Activated CD8-positive, alpha-beta memory T cell treated with anti-CD3 and anti-CD28 coated beads for 4 hours (primary cell): ENCODE measurements at regions not wholly inside any gene's neighbourhood (a gene's known extent, or its start where the extent isn't known, plus 50 kb on each side); places are given as distances from the start of the nearest gene placed in this dataset.
"Not testable (repeated sequence)": the region's sequence is repeated elsewhere in the genome, so short reads cannot be mapped to it uniquely, and the experiment has no call there.

ENCODE experiments used
- DNase-seq, 2 donors: peaks; one replicate each; pipeline ENCODE4 v3.0.0-alpha.2; 2020; ENCODE audit warnings: low read depth in 2 of 2

GRCh38 chrX:53883196-53883595 is 161.1 kb downstream of the PHF8 start:
- no peak for DNase-seq

GRCh38 chrX:53882331-53882730 is 161.9 kb downstream of the PHF8 start:
- DNase-seq: no peak

- not testable (repeated sequence) for DNase-seq
Observed at GRCh38 chrX:53880786-53881185, 163.5 kb downstream of the PHF8 start.

GRCh38 chrX:53859890-53860289 is 173.4 kb upstream of the HUWE1 start:
- DNase-seq: no peak

- DNase-seq: peak; percentile 5 to 9
Observed at GRCh38 chrX:53831662-53832635, 145.4 kb upstream of the HUWE1 start.

- DNase-seq: no peak
Observed at GRCh38 chrX:53824686-53825085, 138.2 kb upstream of the HUWE1 start.

- DNase-seq: not testable (repeated sequence)
Observed at GRCh38 chrX:53818115-53818514, 131.6 kb upstream of the HUWE1 start.

GRCh38 chrX:53817548-53817947 is 131.0 kb upstream of the HUWE1 start:
- DNase-seq: no peak

- no peak for DNase-seq
Observed at GRCh38 chrX:53813670-53814440, 127.3 kb upstream of the HUWE1 start.

GRCh38 chrX:53798281-53798680 is 111.8 kb upstream of the HUWE1 start:
- DNase-seq: no peak

- DNase-seq: no peak
Observed at GRCh38 chrX:53795576-53795975, 109.1 kb upstream of the HUWE1 start.

- no peak for DNase-seq
Observed at GRCh38 chrX:53794181-53794580, 107.7 kb upstream of the HUWE1 start.

- no peak for DNase-seq
Observed at GRCh38 chrX:53768865-53769264, 82.3 kb upstream of the HUWE1 start.

GRCh38 chrX:53768451-53768850 is 81.9 kb upstream of the HUWE1 start:
- no peak for DNase-seq

- no peak for DNase-seq
Observed at GRCh38 chrX:53767544-53767943, 81.0 kb upstream of the HUWE1 start.

- not testable (repeated sequence) for DNase-seq
Observed at GRCh38 chrX:53757181-53757580, 70.7 kb upstream of the HUWE1 start.

- DNase-seq: no peak
Observed at GRCh38 chrX:53746718-53747117, 60.2 kb upstream of the HUWE1 start.

- no peak for DNase-seq
Observed at GRCh38 chrX:53743244-53743643, 56.7 kb upstream of the HUWE1 start.

GRCh38 chrX:53738370-53738906 is 51.9 kb upstream of the HUWE1 start:
- no peak for DNase-seq
